Thoracic aorta (tissue), 2 donors: ENCODE measurements at regions not wholly inside any gene's neighbourhood (a gene's known extent, or its start where the extent isn't known, plus 50 kb on each side); places are given as distances from the start of the nearest gene placed in this dataset.
"Not testable (repeated sequence)": the region's sequence is repeated elsewhere in the genome, so short reads cannot be mapped to it uniquely, and the experiment has no call there.

Source experiments
- ATAC-seq: fragments of 150-250 bp; one replicate; pipeline ENCODE4 v1.8.0; 2017; ENCODE audit warnings: low read depth; ENCODE audit not compliant: insufficient number of reproducible peaks, low FRiP score
- DNase-seq: peaks from one replicate; pipeline ENCODE4 v3.0.0-alpha.2; 2020; ENCODE audit warnings: low spot score
- H3K27ac ChIP-seq, 2 donors: fragments of 200-600 bp; sonication (generic); 1 replicate in 1 of 2; 2 replicates in 1 of 2; pipeline ENCODE4 v1.5.1; 2016; ENCODE audit warnings: mild to moderate bottlenecking in 2 of 2, moderate library complexity in 2 of 2
- H3K27me3 ChIP-seq: fragments of 200-600 bp; sonication (generic); replicated peaks from 2 replicates; pipeline ENCODE4 v1.6.0; 2016; ENCODE audit warnings: mild to moderate bottlenecking; ENCODE audit not compliant: insufficient read depth
- H3K36me3 ChIP-seq: fragments of 200-600 bp; sonication (generic); one replicate; pipeline ENCODE4 v1.5.1; 2016
- H3K4me1 ChIP-seq, 2 donors: fragments of 200-600 bp; sonication (generic); 1 replicate in 1 of 2; 2 replicates in 1 of 2; pipeline versions ENCODE4 v1.5.1 to v1.6.0; 2016; ENCODE audit warnings: low read depth in 2 of 2, mild to moderate bottlenecking in 1 of 2; ENCODE audit not compliant: control insufficient read depth in 1 of 2
- H3K4me3 ChIP-seq: fragments of 200-600 bp; sonication (generic); 2 replicates; pipeline ENCODE4 v1.5.1; 2016; ENCODE audit warnings: mild to moderate bottlenecking
- H3K9me3 ChIP-seq: fragments of 200-600 bp; sonication (generic); 2 replicates; pipeline ENCODE4 v1.5.1; 2016

GRCh38 chr15:20069043-20069442 lies 472.6 kb downstream of the GOLGA6L6 start:
- H3K36me3 ChIP-seq, H3K4me3 ChIP-seq, DNase-seq, H3K27me3 ChIP-seq, H3K4me1 ChIP-seq, H3K27ac ChIP-seq, ATAC-seq, H3K9me3 ChIP-seq: not testable (repeated sequence)

- not testable (repeated sequence) for H3K27me3 ChIP-seq, H3K4me1 ChIP-seq, ATAC-seq, H3K36me3 ChIP-seq, DNase-seq, H3K4me3 ChIP-seq, H3K27ac ChIP-seq, H3K9me3 ChIP-seq
These were observed 475.4 kb downstream of the GOLGA6L6 start for GRCh38 chr15:20066173-20066572.

- H3K4me3 ChIP-seq = not testable (repeated sequence)
These were observed 476.1 kb downstream of the GOLGA6L6 start for GRCh38 chr15:20065508-20065907.

DNA sequence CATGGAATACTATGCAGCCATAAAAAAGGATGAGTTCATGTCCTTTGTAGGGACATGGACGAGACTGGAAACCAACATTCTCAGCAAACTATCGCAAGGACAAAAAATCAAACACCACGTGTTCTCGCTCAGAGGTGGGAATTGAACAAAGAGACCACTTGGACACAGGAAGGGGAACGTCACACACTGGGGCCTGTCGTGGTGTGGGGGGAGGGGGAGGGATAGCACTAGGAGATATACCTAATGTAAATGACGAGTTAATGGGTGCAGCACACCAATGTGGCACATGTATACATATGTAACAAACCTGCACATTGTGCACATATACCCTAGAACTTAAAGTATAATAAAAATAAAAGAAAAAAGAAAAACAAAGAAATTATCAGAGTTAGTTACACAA lies 478.4 kb downstream of the GOLGA6L6 start:
- not testable (repeated sequence) for ATAC-seq

More at GRCh38 chr15:20065508-20065907, 476.1 kb downstream of the GOLGA6L6 start:
- DNase-seq, H3K27me3 ChIP-seq, H3K36me3 ChIP-seq, H3K27ac ChIP-seq, ATAC-seq, H3K9me3 ChIP-seq, H3K4me1 ChIP-seq: not testable (repeated sequence)

GRCh38 chr15:20060838-20061237 lies 480.8 kb downstream of the GOLGA6L6 start:
- H3K4me3 ChIP-seq, DNase-seq, H3K36me3 ChIP-seq, ATAC-seq, H3K27me3 ChIP-seq, H3K4me1 ChIP-seq, H3K9me3 ChIP-seq, H3K27ac ChIP-seq: not testable (repeated sequence)

More for the DNA sequence above, 478.4 kb downstream of the GOLGA6L6 start:
- H3K27ac ChIP-seq, H3K4me3 ChIP-seq, H3K36me3 ChIP-seq, H3K4me1 ChIP-seq, DNase-seq, H3K9me3 ChIP-seq, H3K27me3 ChIP-seq: not testable (repeated sequence)

DNA sequence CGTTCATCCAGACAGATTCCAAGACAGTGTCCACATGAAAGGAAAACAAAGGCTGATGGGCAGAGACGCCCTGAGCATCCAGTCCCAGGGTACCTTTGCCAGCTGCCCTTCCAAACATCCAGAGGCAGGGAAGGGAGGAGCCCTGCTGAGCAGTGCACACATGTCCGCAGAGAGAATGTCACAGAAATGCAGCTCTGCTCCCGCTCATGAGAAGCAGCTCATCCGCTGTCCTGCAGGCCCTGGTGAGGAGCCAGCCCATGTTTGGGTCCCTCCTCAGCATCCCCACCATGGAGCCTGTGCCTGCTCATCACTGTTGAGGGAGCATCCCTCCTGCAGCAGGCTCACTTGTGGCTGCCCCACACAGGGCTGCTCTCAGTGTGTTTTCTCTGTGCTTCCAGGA lies 484.7 kb downstream of the GOLGA6L6 start:
- not testable (repeated sequence) for H3K9me3 ChIP-seq, H3K4me1 ChIP-seq, H3K27me3 ChIP-seq, H3K36me3 ChIP-seq, DNase-seq, H3K27ac ChIP-seq, H3K4me3 ChIP-seq, ATAC-seq

GRCh38 chr15:20055921-20056320 lies 485.7 kb downstream of the GOLGA6L6 start:
- not testable (repeated sequence) for H3K27me3 ChIP-seq, H3K4me3 ChIP-seq, ATAC-seq, DNase-seq, H3K36me3 ChIP-seq, H3K27ac ChIP-seq, H3K4me1 ChIP-seq, H3K9me3 ChIP-seq

DNA sequence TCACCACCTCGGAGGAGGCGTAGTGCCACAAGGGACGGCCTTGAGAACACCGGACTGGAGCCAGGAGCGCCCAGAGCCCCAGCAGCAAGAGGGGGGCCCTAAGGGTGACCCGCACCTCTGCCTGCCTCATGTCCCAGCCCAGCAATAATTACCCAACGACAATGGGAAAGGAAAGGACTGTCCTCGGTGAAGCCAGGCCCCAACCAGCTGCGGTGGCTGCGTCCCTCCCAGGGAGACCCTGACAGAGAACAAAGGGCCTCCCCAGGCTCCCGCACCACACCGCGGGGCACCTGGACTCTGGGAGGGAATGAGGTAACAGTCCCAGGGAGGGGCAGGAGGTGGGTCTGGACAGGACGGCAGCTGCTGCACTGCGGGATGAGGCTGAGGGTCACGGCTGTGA lies 493.4 kb downstream of the GOLGA6L6 start:
- not testable (repeated sequence) for ATAC-seq, H3K9me3 ChIP-seq, H3K27me3 ChIP-seq, H3K4me1 ChIP-seq, DNase-seq, H3K4me3 ChIP-seq, H3K36me3 ChIP-seq, H3K27ac ChIP-seq

DNA sequence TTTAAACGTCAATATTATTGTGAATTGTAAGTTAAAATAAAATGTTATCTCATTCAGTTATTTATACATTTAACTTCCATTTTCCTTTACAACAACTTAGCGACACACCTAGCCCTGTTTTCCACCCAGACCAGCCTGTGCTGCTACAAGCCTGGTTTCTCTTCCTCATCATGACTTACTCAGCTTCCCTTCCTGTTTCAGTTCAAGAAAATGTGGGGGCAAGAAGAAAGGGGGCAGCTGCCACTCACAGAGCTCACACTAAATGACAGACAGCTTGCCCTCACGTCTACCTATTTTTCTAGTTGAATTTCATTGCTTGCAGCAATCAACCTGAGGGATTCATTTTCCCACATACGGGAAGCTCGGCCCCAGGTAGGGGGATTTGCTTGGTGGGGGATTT lies 496.4 kb downstream of the GOLGA6L6 start:
- not testable (repeated sequence) for H3K27me3 ChIP-seq, ATAC-seq, H3K9me3 ChIP-seq, DNase-seq, H3K4me3 ChIP-seq, H3K4me1 ChIP-seq, H3K36me3 ChIP-seq, H3K27ac ChIP-seq

- not testable (repeated sequence) for H3K9me3 ChIP-seq, H3K27ac ChIP-seq, H3K4me3 ChIP-seq, H3K27me3 ChIP-seq, ATAC-seq, H3K36me3 ChIP-seq, H3K4me1 ChIP-seq, DNase-seq
These were observed 500.9 kb downstream of the GOLGA6L6 start for GRCh38 chr15:20040691-20041090.

- not testable (repeated sequence) for H3K27ac ChIP-seq, H3K27me3 ChIP-seq, H3K4me1 ChIP-seq, H3K36me3 ChIP-seq, H3K9me3 ChIP-seq, ATAC-seq, DNase-seq, H3K4me3 ChIP-seq
These were observed 516.6 kb downstream of the GOLGA6L6 start for GRCh38 chr15:20025040-20025439.

DNA sequence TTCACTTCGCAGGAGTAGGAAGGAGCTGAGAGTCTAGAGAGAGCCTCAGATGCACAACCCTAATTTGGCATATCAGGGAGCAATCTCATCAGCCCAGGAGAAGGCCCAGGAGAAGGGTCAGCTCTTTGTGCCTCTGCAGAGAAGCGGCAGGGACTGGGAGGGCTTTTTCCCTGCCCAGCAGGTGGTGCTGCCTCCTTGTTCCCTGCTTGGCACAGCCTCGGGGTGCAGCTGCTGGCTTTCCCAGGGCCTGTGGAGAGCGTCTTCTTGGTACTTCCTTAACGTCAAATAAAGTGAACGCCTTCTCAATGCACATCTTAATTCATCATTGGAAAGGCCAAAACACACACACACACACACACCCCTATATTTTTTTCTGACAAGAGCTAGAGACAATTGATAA lies 519.3 kb downstream of the GOLGA6L6 start:
- not testable (repeated sequence) for ATAC-seq, H3K4me1 ChIP-seq, H3K9me3 ChIP-seq, H3K36me3 ChIP-seq, DNase-seq, H3K27ac ChIP-seq, H3K27me3 ChIP-seq, H3K4me3 ChIP-seq

DNA sequence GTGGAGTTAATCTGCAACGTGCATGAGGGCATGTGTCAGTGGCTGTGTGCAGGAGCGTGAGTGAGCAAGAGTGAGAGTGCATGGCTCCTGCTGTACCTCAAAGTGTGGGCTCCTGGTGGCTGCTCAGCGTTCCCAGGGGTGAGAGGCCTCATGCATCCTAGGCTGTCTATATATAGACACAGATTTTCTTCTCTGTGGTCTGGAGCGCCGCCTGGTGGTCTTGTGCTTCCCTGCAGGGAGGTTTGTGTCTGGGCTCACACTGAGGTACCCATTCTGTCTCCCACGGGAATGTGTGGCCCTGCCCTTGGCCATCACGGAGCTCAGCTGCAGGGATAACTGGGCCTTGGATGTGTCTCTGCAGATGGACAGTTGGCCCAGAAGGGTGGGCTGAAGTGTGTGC lies 520.2 kb downstream of the GOLGA6L6 start:
- not testable (repeated sequence) for H3K27ac ChIP-seq, H3K4me3 ChIP-seq, ATAC-seq, H3K27me3 ChIP-seq, DNase-seq, H3K9me3 ChIP-seq, H3K4me1 ChIP-seq, H3K36me3 ChIP-seq
